ENCODE measurements at regions not wholly inside any gene's neighbourhood (a gene's known extent, or its start where the extent isn't known, plus 50 kb on each side); places are given as distances from the start of the nearest gene placed in this dataset.

DNA sequence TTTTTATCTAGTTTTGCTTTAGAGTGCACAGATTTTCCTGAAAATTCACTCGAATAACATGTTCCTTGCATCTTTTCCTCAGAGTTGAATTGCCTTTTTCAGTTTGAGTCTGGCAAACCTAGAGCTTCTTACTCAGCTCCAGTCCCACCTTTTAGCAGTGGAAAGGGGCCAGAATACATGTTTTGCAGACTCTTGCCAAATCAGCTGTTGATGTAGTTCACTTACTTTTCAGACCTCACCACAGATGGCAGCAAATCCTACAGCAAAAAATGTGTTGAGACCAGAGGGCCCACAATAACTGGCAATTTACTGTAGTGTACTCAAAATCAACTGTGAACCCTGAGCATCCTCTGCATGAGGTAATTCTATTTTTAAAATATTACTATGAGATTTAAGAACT lies 545.2 kb upstream of the ACO1 start:
- ChIA-PET POLR2A (interaction anchor here (1.2 kb wide), 1 partner anchor 9 kb away, joined by 5 read pairs; no protein-coding TSS in a partner anchor), CTCF (ENCODE audit: low intra/inter-chr PET ratio, low total read pairs) (interaction anchor here (1.8 kb wide), 1 partner anchor 413 kb away, joined by 8 read pairs; no protein-coding TSS in a partner anchor)
- ATAC-seq (peak; percentile 85), FAIRE-seq (peak; percentile 81), DNase-seq (ENCODE audit: low spot score) (peak; percentile 41)
- Histone ChIP-seq H3K27ac (ENCODE audit: extremely low read length, insufficient read depth, low read length) (no peak overlapping the region), H3K9me3 (ENCODE audit: low read length) (no peaks in the 10 kb centered on the region), H3K4me2 (ENCODE audit: low read depth, low read length) (no peak overlapping the region), H3K79me2 (ENCODE audit: insufficient read depth, low read length) (no peaks in the 10 kb centered on the region), H3K4me3 (replicated peaks in 1 of 3; ENCODE audit: insufficient read depth in 1 of 3, low read depth in 2 of 3, low read length in 3 of 3) (no peak overlapping the region), H2AFZ (ENCODE audit: low read length) (no peak overlapping the region), H4K20me1 (ENCODE audit: insufficient read depth, low read length) (no peaks in the 10 kb centered on the region), H3K27me3 (ENCODE audit: control insufficient read depth in 1 of 2, insufficient read depth in 2 of 2, low read length in 2 of 2) (peaks cover 0 to 3% of the 10 kb centered on the region in 2 experiments; a peak in 2 of 5 replicates), H3K9ac (ENCODE audit: insufficient read depth, low read depth, low read length) (no peak overlapping the region), H3K36me3 (replicated peaks in 1 of 2; ENCODE audit: control insufficient read depth in 1 of 2, insufficient read depth in 2 of 2, low read length in 2 of 2) (no peaks in the 10 kb centered on the region), H3K4me1 (ENCODE audit: insufficient read depth, low read length) (no peaks in the 10 kb centered on the region)
- in situ Hi-C loops (cut with HindIII; ENCODE audit: extremely low pct_ligation_motif_present, low pct_unique_long_range_greater_than_20kb) = no loop called here
- intact Hi-C loops (cut with micrococcal nuclease; ENCODE audit: unreplicated experiment) = loop anchor here (1.0 kb wide), 1 partner anchor 412 kb away; no protein-coding TSS in a partner anchor
- no peak for TF ChIP-seq CENPBD1 (CRISPR knock-in tag; IDR thresholded peaks at IDR 0.05; ENCODE audit: borderline replicate concordance, low read depth)
- TF ChIP-seq CTCF (CRISPR knock-in tag; IDR thresholded peaks at IDR 0.05) = peak; percentile 62
- peak; percentile 82 for TF ChIP-seq TFAP4 (IDR thresholded peaks at IDR 0.05; ENCODE audit: borderline replicate concordance, low read depth)
- TF ChIP-seq STAG1 (CRISPR knock-in tag; IDR thresholded peaks at IDR 0.05) = peak; percentile 72
- no peak for TF ChIP-seq GATA4 (IDR thresholded peaks at IDR 0.05; ENCODE audit: borderline replicate concordance, low read depth)
- peak; percentile 43 for TF ChIP-seq SMC3 (IDR thresholded peaks at IDR 0.05; ENCODE audit: low read length)
- peak; percentile 19; the same call in 1 of the 2 replicates for TF ChIP-seq RAD21 (CRISPR knock-in tag; IDR thresholded peaks at IDR 0.05)
- 0% methylated on average over 1 of the region's 1 CpG for WGBS (ENCODE audit: low lambda C conversion rate)
- no TSS peak for BruUV-seq (replicated peaks)
